Coronary artery (tissue), 2 donors: ENCODE measurements at regions not wholly inside any gene's neighbourhood (a gene's known extent, or its start where the extent isn't known, plus 50 kb on each side); places are given as distances from the start of the nearest gene placed in this dataset.

Source experiments
- DNase-seq: peaks from one replicate; pipeline ENCODE4 v3.0.0-alpha.2; 2017; ENCODE audit warnings: low spot score
- H3K27ac ChIP-seq, 2 donors: fragments of 200-600 bp; sonication (generic); one replicate each; pipeline ENCODE4 v1.5.1; 2016 to 2019
- H3K4me3 ChIP-seq: fragments of 200-600 bp; sonication (generic); 2 replicates; pipeline ENCODE4 v1.5.1; 2016; ENCODE audit warnings: mild to moderate bottlenecking, moderate library complexity
- CTCF ChIP-seq: fragments of 200-600 bp; sonication (generic); IDR thresholded peaks from one replicate; pipeline ENCODE4 v1.5.1; 2019; ENCODE audit warnings: antibody characterized with exemption

- no peak for DNase-seq
- Histone ChIP-seq H3K27ac (no peak overlapping the region), H3K4me3 (no peak overlapping the region)
- TF ChIP-seq CTCF = no peak
Observed at GRCh38 chr6:168211681-168212080, 107.9 kb downstream of the DACT2 start.

- Histone ChIP-seq H3K4me3 (no peak overlapping the region), H3K27ac (no peak overlapping the region)
- no peak for DNase-seq
- no peak for TF ChIP-seq CTCF
Observed at GRCh38 chr6:168210239-168211105, 109.1 kb downstream of the DACT2 start.

GRCh38 chr6:168209420-168209819 lies 110.2 kb downstream of the DACT2 start:
- TF ChIP-seq CTCF = no peak
- H3K27ac ChIP-seq = no peak overlapping the region
- no peak overlapping the region for H3K4me3 ChIP-seq
- DNase-seq = no peak

GRCh38 chr6:168208854-168209253 lies 110.7 kb downstream of the DACT2 start:
- TF ChIP-seq CTCF = no peak
- no peak overlapping the region for H3K4me3 ChIP-seq
- DNase-seq = no peak
- no peak overlapping the region for H3K27ac ChIP-seq

GRCh38 chr6:168208402-168208801 lies 111.2 kb downstream of the DACT2 start:
- no peak for TF ChIP-seq CTCF
- no peak for DNase-seq
- no peak overlapping the region for H3K4me3 ChIP-seq
- no peak overlapping the region for H3K27ac ChIP-seq

GRCh38 chr6:168207421-168208175 lies 112.0 kb downstream of the DACT2 start:
- DNase-seq = no peak
- Histone ChIP-seq H3K4me3 (no peak overlapping the region), H3K27ac (no peak overlapping the region)
- TF ChIP-seq CTCF = no peak
